ENCODE measurements at regions not wholly inside any gene's neighbourhood (a gene's known extent, or its start where the extent isn't known, plus 50 kb on each side); places are given as distances from the start of the nearest gene placed in this dataset.
A peak's percentile ranks its signal among the peaks of the same experiment; 100 is the strongest.

DNA sequence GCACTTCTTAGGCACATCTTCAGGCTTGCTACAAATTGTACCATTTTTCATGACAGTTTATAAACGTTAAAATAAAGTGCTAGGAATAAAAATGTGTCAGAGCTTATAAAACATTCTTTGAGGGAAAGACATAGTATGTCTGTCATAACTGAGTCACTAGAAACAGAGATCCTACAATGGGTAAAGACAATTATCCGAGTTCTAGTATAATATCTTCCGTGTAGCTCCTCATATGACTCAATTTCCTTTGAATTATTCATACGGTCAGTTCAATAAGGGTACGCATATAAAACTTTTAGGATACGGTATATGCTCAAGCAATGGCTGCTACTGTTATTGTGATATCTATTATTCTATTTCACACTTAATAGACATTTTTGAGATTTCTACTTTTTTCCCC lies 349.1 kb downstream of the PCDH10 start:
- Mint-ChIP-seq H3K36me3 (ENCODE audit: unreplicated experiment) (no peaks in the 10 kb centered on the region), H3K4me1 (ENCODE audit: unreplicated experiment) (peaks cover 6% of the 10 kb centered on the region), H3K27ac (ENCODE audit: unreplicated experiment) (no peak overlapping the region), H3K4me3 (ENCODE audit: unreplicated experiment) (no peak overlapping the region), H3K9me3 (ENCODE audit: unreplicated experiment) (no peaks in the 10 kb centered on the region), H3K27me3 (ENCODE audit: unreplicated experiment) (no peaks in the 10 kb centered on the region)
- DNase-seq (ENCODE audit: extremely low spot score, unreplicated experiment) = no peak
- TF ChIP-seq, protein P1, sequence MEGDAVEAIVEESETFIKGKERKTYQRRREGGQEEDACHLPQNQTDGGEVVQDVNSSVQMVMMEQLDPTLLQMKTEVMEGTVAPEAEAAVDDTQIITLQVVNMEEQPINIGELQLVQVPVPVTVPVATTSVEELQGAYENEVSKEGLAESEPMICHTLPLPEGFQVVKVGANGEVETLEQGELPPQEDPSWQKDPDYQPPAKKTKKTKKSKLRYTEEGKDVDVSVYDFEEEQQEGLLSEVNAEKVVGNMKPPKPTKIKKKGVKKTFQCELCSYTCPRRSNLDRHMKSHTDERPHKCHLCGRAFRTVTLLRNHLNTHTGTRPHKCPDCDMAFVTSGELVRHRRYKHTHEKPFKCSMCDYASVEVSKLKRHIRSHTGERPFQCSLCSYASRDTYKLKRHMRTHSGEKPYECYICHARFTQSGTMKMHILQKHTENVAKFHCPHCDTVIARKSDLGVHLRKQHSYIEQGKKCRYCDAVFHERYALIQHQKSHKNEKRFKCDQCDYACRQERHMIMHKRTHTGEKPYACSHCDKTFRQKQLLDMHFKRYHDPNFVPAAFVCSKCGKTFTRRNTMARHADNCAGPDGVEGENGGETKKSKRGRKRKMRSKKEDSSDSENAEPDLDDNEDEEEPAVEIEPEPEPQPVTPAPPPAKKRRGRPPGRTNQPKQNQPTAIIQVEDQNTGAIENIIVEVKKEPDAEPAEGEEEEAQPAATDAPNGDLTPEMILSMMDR (IDR thresholded peaks at IDR 0.05) = no peak

DNA sequence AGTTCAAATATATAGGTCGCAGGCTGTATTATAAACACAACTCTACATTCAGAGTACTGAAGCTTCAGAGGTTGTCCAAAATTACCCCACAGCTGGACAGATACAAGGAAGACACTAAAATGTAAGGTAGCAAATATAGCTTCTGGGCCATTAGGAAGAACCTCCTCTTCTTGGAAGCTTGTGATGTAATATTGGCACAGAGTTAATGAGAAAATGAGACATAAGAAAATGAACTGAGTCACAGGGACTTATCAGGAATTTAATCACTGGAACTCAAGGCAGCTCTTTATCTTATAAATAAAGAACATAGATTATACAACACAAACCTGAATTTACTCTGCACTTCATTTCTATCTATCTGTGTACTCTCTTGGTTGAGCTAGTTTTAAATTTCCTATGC lies 344.7 kb downstream of the PCDH10 start:
- H3K9me3 Mint-ChIP-seq (ENCODE audit: unreplicated experiment) = no peaks in the 10 kb centered on the region
- H3K27ac Mint-ChIP-seq (ENCODE audit: unreplicated experiment) = no peak overlapping the region
- no peak for DNase-seq (ENCODE audit: extremely low spot score, unreplicated experiment)
- TF ChIP-seq, protein P1 (IDR thresholded peaks at IDR 0.05) = no peak
- no peak overlapping the region for H3K4me3 Mint-ChIP-seq (ENCODE audit: unreplicated experiment)
- no peaks in the 10 kb centered on the region for H3K4me1 Mint-ChIP-seq (ENCODE audit: unreplicated experiment)
- no peaks in the 10 kb centered on the region for H3K27me3 Mint-ChIP-seq (ENCODE audit: unreplicated experiment)
- no peaks in the 10 kb centered on the region for H3K36me3 Mint-ChIP-seq (ENCODE audit: unreplicated experiment)

DNA sequence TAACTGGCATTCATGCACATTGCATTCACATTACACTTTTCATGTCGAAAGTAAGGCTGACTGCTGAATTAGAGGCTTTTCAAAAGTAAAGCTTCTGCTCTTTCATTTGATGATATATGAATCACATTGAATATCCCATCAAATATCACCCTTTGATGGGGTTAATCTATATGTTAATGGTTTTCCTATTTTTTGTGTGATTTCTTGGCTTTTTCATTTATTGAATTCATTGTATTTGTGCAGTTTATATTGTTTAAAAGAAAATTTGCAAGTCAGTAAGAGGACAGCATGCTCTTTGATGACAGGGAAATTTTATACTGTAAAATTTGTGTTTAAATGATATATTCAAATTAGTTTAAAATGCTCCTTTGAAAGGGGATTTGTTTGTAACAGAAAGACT lies 344.1 kb downstream of the PCDH10 start:
- H3K4me1 Mint-ChIP-seq (ENCODE audit: unreplicated experiment) = no peaks in the 10 kb centered on the region
- H3K4me3 Mint-ChIP-seq (ENCODE audit: unreplicated experiment) = no peak overlapping the region
- TF ChIP-seq, protein P1 (IDR thresholded peaks at IDR 0.05) = no peak
- no peaks in the 10 kb centered on the region for H3K9me3 Mint-ChIP-seq (ENCODE audit: unreplicated experiment)
- no peak for DNase-seq (ENCODE audit: extremely low spot score, unreplicated experiment)
- no peak overlapping the region for H3K27ac Mint-ChIP-seq (ENCODE audit: unreplicated experiment)
- no peaks in the 10 kb centered on the region for H3K27me3 Mint-ChIP-seq (ENCODE audit: unreplicated experiment)
- no peaks in the 10 kb centered on the region for H3K36me3 Mint-ChIP-seq (ENCODE audit: unreplicated experiment)

DNA sequence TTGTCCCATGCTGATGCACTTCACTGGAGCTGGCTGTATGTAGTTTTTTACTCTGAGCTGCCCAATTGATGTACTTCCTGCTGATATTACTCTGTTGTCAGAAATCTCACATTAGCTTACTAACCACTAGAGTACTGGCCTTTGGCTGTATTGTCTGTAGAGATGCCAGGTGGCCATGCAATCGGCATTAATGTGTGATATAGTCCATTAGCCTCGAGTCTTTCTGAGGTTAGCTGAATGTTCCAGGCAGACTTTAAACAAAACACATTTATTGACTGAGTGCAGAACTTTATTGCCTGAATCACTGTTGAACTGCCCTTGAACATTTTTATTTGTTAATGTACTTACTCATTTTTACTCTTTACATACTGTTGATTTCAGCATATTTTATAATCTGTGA lies 335.2 kb downstream of the PCDH10 start:
- TF ChIP-seq, protein P1 (IDR thresholded peaks at IDR 0.05) = no peak
- Mint-ChIP-seq H3K36me3 (ENCODE audit: unreplicated experiment) (no peaks in the 10 kb centered on the region), H3K27me3 (ENCODE audit: unreplicated experiment) (no peaks in the 10 kb centered on the region), H3K9me3 (ENCODE audit: unreplicated experiment) (no peaks in the 10 kb centered on the region), H3K4me1 (ENCODE audit: unreplicated experiment) (no peaks in the 10 kb centered on the region), H3K27ac (ENCODE audit: unreplicated experiment) (no peak overlapping the region), H3K4me3 (ENCODE audit: unreplicated experiment) (no peak overlapping the region)
- no peak for DNase-seq (ENCODE audit: extremely low spot score, unreplicated experiment)

DNA sequence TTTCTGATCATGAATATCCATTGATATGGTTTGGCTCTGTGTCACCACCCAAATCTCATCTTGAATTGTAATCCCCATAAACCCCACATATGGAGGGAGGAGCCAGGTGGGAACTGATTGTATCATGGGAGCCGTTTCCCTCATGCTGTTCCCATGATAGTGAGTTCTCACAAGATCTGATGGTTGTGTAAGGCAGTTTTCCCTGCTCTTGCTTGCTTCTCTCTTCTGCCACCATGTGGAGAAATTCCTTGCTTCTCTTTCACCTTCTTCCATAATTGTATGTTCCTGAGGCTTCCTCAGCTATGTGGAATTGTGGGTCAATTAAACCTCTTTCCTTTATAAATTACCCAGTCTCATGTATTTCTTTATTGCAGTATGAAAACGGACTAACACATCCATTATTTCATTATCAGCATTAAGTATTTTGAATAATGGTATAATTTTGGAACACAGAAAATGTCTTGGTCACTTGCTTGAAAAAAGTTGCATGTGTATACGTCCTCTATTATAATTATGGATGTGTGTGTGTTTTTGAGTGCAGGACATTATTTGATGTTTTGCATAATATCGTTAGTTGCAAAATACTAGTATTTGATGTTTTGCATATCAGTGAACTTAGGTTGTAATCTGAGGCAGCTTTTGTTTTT lies 334.6 kb downstream of the PCDH10 start:
- DNase-seq (ENCODE audit: extremely low spot score, unreplicated experiment) = no peak
- no peaks in the 10 kb centered on the region for H3K27me3 Mint-ChIP-seq (ENCODE audit: unreplicated experiment)
- TF ChIP-seq, protein P1 (IDR thresholded peaks at IDR 0.05) = peak; percentile 71
- H3K36me3 Mint-ChIP-seq (ENCODE audit: unreplicated experiment) = no peaks in the 10 kb centered on the region
- H3K4me3 Mint-ChIP-seq (ENCODE audit: unreplicated experiment) = no peak overlapping the region
- no peak overlapping the region for H3K27ac Mint-ChIP-seq (ENCODE audit: unreplicated experiment)
- H3K4me1 Mint-ChIP-seq (ENCODE audit: unreplicated experiment) = no peaks in the 10 kb centered on the region
- H3K9me3 Mint-ChIP-seq (ENCODE audit: unreplicated experiment) = no peaks in the 10 kb centered on the region

All from osteocyte (in vitro differentiated cells).